Middle frontal gyrus (tissue), 1 donor: ENCODE measurements at regions not wholly inside any gene's neighbourhood (a gene's known extent, or its start where the extent isn't known, plus 50 kb on each side); places are given as distances from the start of the nearest gene placed in this dataset.
"Not testable (repeated sequence)": the region's sequence is repeated elsewhere in the genome, so short reads cannot be mapped to it uniquely, and the experiment has no call there.

ENCODE experiments used
- DNase-seq: peaks from one replicate; pipeline ENCODE4 v3.0.0-alpha.2; 2015; ENCODE audit warnings: low spot score; ENCODE audit errors: extremely low spot score

GRCh38 chr10:78450239-78450638 is 416.6 kb downstream of the RPS24 start:
- DNase-seq, result no peak

DNA sequence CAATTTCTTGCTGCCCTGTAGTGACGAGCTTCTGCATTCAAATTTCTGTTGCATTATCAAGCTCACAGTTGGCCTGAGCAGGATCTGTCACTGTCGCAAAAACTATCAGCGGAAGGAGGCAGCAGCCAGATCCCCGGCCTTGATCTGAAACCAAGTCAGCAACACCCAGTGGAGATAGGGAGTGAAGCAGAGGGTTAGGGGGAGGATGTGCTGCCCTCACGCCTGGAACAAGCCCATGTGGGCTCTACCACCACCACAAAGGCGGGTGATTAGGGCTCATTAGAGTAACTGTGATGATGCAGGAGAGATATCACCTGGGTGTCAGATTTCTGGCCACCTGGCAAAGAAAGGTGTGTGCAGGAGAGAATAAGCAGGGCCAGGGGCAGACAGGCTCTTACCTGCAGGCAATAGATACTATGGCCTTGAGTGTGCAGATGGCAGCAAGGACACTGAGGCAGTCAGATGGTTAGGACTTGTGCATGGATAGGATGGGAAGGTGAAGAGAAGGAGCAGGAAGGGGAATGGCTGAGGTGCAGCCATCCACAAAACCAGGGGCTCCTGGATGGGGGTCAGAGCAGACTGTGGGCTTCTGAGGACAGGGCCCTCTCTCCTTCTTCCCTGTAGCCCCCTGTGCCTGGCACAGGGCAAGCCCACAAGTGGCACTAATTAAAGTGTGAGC is 417.3 kb downstream of the RPS24 start:
- DNase-seq, result no peak

DNA sequence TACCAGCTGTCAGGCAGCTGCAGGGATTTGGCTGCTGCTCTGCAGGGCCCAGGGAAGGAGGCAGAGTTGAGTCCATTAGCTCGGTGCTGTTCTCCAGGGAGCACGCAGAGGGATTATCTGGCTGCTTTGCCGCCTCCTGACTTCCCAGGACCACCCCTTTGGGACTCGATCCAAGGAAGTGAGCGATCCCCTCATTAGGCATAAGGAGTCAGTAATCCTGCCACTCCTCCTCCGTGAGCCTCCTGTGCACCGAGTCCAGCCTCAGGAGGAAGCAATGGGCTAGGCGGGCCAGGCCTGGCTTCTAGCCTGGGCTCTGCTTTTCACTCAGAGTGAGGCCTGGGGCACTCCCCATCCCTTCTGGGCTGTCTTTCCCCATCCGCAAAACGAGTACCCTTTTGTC is 417.9 kb downstream of the RPS24 start:
- DNase-seq, result no peak

DNA sequence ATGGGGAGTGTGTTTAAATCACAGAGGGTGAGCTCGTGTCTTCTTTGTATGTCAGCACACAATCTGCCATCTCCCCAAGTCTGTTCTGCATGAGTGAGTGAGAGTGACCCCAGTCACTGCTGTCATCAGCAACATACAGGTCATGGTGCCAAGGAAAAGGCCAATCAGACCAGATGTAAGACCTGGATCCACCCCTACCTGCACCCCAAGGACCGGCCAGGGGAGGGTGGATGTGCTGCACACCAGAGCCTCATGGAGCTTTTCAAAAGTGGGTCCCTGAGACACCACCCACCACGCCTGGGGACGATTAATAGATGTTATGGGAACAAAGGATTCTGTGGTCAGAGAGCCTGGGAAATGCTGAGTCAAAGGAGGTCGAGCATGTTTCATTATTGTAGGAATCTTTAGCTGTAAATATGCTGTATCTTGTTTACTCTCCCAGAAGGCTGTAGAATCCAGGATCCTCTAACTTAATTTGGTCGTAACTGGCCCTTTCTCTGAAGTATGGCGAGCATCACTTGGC is 420.5 kb downstream of the RPS24 start:
- no peak for DNase-seq

DNA sequence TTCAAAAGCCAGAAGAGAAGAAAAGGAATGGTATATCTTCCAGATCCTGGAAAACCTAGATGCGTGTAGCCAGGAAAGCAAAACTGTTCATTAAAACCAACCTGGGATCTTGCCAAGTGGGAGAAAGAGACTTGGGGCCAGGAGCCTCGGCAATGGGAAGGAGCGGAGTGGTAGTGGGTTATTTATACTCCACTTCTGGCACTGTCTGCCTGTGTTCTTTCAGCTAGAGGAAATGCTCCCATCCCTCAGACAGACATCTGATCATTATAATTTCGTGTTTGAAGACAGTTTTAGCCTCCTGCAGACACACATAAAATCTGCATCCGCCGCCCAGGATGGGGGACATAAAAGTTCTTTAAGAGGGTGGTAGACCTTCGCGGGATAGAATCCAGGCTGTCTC is 421.6 kb downstream of the RPS24 start:
- no peak for DNase-seq

DNA sequence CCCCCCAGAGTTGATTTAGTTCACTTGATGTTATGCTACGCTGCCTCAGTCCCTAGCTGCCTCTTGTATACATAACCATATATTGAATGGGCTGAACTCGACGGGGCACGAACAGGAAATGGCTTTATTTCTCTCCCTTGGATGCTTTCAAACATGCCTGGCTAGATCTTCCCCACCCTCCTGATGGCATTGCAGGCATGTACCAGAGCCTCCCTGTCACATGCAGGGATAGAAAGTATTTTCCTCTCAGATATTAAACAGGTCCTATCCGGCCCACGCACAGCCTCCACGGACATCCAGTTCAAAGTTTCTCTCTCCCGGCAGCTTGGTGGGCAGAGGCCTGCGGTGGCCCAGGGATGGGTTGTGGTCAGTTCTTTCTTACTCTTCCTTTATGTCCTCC is 422.1 kb downstream of the RPS24 start:
- DNase-seq, result no peak

DNA sequence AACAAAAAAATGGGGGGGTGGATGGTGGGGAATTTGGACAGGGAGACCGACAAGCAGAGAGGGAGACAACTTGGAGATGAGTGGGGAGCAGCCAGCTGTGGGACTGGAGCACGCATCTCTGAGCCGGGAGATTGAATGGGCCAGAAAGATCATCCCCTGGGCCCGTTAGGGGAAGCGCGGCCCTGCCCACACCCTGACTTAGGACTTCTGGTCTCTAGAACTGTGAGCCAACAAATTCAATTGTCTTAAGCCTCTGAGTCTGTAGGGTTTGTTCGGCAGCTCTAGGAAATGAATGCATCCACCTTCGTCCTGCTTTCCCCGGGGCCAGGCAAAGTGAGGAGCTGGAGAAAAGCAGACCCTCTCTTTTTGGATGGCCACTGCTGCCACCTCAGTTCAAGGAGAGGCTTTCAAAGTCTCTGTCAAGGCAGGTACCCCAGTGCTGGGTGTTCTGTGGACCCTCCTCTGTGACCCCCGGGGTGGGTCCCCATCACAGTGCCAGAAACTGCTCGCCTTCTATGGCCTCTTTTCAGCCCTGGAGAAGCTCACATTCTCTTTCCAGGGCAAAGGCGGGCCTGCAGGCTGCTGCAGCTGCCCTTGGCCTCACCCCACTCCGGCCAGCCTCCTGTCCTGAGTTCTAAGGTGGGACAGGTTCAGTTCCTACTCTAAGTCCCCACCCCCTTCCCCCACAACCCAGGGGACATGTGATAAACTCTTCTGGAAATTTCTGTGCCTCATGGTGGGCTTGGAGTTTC is 423.2 kb downstream of the RPS24 start:
- DNase-seq, result no peak

GRCh38 chr10:78457804-78458482 is 424.3 kb downstream of the RPS24 start:
- DNase-seq, result no peak

DNA sequence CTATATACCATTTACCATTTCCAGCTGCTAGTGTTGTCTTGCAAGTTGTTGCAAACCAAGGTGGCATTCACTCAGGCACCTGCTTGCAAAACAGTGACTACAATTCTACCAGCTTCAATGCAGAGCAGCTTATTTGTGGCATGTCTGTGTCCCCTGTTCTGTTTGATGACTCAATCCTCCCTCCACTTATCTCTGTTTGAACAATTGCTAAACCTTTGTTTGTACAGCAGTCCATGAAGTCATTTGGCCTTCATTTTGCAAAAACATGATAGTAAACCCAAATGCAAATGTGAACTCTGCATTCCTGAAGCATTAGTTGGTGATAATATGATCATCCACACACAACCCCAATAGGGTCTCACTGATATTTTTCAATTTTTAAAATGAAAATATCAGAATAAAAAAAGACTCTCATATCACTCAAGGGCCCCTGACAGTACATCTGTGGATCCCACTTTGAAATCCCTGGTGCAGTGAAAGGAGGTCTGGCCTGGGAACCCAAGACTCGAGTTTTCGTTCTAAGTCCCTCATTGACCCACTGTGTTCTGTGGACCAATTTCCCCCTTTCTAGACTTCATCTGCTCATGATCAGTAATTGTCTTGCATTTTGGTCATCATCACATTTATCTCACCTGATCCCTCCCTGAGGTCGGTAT is 425.4 kb downstream of the RPS24 start:
- no peak for DNase-seq

GRCh38 chr10:78459639-78460037 is 426.0 kb downstream of the RPS24 start:
- DNase-seq, result no peak

DNA sequence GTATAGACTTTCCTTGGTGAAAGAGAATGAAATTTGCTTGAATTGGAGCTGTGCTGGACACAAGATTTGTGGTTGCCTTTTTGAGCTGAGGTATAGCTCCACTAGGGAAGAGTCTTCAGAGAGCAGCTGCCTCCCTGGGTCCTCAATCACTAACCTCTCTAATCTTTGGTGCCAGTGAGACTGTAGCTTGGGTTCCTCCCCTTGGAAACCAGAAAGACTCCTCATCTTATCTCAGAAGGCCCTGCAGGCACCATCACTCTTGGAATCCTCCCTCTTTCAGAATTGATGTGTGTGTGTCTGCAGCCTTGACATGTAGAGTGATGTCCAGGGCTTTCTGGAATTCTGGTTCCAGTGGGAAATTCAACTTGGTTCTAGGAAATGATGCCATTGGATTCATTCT is 426.5 kb downstream of the RPS24 start:
- no peak for DNase-seq

DNA sequence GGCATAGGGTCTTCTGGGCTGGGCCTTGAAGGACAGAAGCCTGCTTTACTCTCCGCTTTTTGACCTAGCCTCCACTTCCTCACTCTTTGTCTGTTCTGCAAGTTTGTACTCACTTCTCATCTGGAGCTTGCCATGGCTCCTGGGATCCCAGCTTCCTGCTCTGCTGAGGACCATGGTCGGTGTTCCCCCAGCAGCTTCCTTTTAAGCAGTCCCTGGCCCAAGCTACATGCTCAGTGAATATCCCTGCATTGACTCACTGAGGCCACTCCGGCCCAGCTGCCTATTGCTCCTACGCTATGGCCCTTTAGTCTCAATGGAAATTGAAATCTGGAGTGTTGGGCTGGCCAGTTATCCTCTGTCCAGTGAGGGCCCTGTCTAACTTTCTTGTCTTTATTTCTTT is 427.7 kb downstream of the RPS24 start:
- no peak for DNase-seq

DNA sequence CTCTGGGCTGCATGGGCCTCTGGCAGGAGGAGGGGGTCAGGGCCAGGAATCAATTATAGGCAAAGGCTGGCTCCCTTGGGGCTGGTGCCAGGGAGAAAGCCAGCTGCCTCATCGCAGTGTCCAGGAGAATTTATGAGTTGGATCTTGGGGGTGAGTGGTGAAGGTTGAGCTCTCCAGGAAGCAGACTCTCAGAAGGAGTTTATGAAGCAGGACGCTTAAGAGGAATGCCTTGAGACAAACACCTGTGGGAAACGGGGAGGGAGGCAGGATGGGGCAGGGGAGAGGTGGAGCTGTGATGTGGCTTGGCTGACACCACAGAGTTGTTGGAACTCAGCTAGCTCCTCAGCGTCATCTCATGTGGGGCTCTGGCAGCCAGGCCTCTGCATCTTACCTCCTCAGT is 428.5 kb downstream of the RPS24 start:
- no peak for DNase-seq

DNA sequence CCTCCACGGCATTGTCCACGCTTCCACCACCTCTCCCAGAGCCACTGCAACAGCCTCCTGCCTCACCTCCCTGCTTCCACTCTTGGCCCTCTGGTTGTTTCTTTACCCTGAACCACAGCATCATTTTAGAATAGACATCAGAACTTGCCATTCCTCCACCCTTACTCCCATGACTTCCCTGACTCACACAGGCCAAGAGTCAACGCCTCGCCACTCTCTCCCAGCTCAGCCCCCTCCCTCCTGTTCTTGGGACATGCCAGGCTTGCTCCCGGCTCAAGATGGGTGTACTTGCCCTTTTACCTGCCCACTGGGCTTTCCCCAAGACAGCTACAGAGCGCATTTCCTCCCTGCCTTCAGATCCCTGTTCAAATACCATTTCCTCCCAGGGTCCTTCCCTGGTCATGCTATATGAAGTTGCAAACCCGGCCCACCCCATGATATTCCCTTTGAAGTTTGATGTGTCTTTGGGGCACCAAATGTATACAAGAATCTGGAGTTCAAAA is 429.1 kb downstream of the RPS24 start:
- no peak for DNase-seq

DNA sequence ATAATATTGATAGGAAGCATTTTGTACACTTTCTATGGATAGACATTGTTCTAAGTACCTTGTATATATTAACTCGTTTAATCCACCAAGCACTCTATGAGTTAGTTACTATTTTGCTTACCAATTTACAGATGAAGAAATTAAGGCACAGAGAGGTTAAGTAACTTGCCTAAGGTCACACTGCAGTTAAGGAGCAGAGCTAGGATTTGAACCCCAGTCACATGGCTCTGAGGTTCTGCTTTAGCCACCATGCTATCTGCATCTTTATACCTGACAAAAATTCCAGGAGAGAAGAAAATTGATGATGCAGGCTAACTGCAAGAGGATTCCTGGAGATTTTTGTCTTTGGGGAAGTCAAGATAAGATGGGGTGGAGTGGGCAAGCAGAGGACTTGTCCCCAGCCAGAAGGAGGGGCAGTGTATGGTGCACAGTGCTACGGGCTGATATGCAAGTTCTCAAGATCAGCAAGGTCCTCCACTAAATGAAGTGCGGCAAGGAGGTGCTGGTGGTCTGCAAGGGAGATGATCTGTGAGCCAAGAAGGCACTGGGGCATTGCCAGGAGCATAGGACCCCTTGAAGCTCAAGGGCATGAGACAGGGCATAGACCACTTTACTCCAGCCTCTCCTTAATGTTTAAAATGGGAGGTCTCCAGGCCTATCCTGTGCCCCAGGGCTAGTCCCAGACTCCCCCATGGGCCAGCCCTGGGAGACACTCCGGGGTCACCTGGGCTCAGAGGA is 430.6 kb downstream of the RPS24 start:
- DNase-seq, result no peak

GRCh38 chr10:78464856-78465267 is 431.2 kb downstream of the RPS24 start:
- DNase-seq, result no peak

- DNase-seq, result no peak
These were observed 431.8 kb downstream of the RPS24 start for GRCh38 chr10:78465431-78465830.

DNA sequence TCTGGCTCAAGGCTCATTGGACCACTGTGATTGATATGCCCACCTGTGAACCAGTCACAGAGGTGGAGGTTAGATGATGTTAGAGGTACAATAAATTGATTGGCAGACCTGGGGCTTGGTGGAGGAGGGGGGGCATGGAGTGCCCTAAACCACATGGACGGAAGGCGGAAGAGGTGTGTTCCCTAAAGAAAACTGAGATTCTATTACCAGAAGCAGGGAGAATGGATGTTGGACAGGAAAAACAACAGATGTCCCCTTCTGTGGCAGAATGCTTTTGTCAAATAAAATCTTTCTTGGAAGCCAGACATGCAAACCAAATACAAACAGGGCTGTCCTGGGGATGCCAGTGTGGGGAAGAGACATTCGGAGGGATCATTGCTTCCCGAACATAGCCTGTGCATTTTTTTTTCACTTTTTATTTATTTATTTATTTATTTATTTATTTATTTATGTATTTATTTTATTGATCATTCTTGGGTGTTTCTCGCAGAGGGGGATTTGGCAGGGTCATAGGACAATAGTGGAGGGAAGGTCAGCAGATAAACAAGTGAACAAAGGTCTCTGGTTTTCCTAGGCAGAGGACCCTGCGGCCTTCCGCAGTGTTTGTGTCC is 433.9 kb downstream of the RPS24 start:
- DNase-seq, result no peak

DNA sequence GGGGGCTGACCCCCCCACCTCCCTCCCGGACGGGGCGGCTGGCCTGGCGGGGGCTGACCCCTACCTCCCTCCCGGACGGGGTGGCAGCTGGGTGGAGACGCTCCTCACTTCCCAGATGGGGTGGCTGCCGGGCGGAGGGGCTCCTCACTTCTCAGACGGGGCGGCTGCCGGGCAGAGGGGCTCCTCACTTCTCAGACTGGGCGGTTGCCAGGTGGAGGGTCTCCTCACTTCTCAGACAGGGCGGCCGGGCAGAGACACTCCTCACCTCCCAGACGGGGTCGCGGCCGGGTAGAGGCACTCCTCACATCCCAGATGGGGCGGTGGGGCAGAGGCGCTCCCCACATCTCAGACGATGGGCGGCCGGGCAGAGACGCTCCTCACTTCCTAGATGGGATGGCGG is 435.1 kb downstream of the RPS24 start:
- DNase-seq, result not testable (repeated sequence)
